GM21390 (cell line): ENCODE measurements at regions not wholly inside any gene's neighbourhood (a gene's known extent, or its start where the extent isn't known, plus 50 kb on each side); places are given as distances from the start of the nearest gene placed in this dataset.

Experiments
- ATAC-seq: cut with Tn5 transposase; IDR thresholded peaks from one replicate; pipeline ENCODE4 v1.9.1; 2021; ENCODE audit not compliant: unreplicated experiment

DNA sequence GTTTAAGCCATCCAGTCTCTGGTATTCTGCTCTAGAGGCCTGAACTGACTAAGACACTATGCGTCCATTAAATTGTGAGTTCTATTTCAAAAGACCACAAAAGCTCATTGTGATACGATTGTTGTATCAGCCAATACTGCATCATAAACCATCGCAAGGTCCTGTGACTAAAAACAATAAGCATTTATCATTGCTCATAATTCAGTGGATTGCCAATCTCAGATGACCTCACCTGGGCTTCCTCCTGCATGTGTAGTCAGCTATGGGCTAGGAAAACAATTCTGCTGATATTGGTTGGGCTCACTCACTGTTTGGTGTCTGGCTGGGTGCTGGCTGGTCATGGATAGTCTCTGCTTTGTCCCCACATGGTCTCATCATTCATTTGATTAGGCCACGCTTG lies 592.7 kb upstream of the BTBD3 start:
- ATAC-seq: no peak

DNA sequence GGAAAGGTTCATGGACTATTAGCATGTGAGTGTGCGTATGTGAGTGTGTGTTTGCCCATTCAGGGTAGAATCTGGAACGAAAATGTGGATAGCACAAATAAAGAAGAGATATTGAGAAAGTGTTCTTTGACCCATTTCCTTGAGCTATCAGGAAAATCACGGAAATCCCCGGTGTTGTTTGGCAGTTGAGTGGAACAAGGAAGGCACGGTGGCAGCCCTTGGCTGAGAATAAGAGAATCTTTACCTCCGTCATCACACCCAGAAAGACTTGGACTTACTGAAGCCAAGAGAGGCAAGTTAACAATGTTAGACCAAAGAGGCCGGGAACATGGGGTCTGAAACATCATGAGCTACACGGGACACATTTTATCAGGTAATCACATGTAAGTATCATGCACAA lies 588.9 kb upstream of the BTBD3 start:
- no peak for ATAC-seq

DNA sequence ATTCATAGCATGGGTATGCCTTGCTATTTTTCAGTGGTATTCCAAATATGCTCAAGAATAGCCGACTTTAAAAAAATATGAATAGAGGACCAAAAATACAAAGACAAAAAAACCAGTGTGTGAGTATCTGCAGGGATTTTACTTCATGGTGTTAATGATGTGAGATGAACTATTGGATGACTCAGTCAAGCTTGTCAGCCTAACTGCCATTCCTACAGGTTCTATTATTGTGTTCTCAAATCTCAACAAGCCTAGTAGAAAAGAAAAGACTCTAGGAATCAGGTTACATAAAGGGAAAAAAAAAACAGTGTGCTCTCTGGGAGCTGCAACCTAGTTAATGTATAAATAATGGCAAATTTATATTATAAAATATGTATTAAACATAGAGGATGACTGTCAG lies 588.4 kb upstream of the BTBD3 start:
- no peak for ATAC-seq

DNA sequence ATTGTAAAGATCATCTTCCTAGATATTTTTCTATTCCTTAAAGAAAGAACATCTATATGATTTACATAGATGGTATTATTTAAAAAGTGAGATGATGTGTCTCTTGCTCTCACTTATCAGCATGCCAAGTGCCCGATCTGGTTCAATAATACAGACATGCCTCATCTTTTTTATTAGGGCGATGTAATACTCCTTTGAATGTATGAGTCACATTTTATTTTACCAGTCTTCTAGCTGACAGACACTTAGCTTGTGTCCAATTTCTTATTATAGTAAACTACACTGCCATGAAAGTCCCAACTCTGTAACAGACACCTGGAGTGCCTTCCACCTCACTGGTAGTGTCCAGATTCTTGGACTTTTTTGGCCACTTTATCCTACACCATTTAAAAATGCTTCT lies 586.6 kb upstream of the BTBD3 start:
- no peak for ATAC-seq

DNA sequence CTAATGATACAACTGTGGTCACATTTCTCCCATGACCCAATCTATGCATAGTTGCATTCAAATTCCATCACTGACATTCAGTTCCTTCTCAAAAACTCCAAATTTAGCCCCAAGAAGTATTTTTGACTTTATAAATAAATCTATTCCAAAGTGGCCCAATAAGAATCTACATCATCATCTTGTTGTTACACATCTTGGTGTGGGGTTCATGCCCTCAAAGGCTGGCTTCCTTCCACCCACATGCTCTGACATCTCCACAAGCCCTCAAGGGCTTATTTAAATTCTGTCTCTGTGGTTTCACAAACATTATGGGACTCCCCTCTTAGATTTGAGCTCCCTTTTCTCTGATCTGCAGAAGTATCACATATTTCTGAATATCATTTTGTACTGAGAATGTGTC lies 585.3 kb upstream of the BTBD3 start:
- ATAC-seq: no peak

DNA sequence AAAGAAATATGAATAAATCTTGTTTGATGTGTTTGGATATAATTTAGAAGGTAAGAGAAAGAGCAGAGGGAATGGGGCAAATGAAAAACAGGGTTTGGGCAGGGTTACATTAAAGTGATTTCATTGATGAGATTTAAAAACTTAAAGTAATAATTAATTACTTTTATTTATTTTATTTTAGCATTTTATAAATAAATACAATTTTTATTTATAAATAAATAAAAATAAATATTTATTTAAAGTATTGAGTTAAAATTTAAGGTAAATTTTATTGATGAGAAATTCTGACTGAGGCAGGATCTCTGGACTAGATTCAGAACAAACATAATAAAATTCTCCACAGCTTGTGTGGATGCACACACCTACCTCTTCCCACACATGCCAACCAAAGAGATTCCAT lies 584.1 kb upstream of the BTBD3 start:
- no peak for ATAC-seq

DNA sequence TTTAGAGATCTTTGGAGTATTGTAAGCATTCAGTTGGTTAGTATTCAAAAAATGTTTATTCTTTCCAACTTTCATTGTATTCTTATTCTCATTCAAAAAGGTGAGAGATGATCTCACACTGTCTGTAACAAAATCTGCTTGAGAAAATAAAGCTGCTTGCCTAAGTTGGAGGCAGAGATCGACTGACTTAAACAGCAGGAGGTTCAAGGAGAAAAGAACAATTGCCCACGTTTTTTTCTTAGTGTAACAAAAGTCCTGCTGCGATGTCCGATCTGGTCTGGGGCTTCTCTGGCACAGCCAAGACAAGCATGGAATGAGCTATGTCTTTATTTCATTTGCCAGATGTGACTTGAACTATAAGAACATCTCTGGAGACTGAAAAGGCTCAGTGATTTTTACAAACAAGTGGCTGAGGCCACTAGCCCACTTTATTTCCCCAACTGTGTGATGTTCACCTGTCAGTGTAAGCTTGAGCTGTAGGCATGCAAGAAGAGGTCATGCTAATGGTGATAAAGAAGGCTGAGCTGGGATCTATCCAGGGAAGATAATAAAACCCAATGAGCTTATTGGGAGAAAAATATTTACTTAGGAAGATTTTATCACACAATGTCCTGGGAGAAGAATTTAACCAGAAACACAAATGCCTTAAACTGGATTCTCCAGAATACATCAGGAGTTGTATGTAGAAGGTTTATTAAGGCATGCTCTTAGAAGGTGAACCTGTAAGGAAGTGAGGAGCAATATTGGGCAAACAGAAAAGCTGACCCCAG lies 580.1 kb upstream of the BTBD3 start:
- no peak for ATAC-seq

DNA sequence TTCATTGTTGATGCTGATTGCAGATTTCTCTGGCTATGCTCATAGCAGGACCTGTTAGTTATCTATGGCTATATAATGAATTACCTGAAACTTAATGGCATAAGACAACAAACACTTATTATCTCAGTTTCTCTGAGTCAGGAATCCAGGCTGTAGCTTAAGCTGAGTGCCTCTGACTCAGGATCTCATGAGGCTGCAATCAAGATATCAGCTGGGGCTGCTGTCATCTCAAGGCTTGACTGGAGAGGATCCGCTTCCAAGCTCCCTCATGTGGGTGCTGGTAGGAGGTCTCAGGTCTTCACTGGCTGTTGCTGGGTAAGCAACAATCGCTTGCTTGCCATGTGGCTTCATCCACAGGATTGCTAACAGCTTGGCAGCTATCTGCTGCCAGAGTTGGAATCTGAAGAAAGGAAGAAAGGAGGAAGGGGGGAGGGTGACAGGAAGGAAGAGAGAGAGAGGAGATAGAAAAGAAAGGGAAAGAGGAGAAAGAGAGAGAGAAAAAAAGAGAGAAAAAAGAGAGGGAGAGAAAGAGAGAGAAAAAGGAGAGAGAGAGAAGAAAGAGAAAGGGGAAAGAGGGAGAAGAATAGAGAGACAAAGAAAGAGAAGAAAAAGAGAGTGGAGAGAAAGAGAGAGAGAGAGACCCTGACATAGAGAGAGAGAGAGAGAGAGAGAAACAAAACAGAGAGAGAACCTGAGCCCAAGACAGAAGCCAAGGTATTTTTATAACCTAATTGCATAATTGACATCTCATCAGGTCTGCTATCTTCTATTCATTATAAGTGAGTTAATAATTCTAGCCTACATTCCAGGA lies 579.0 kb upstream of the BTBD3 start:
- ATAC-seq: no peak

DNA sequence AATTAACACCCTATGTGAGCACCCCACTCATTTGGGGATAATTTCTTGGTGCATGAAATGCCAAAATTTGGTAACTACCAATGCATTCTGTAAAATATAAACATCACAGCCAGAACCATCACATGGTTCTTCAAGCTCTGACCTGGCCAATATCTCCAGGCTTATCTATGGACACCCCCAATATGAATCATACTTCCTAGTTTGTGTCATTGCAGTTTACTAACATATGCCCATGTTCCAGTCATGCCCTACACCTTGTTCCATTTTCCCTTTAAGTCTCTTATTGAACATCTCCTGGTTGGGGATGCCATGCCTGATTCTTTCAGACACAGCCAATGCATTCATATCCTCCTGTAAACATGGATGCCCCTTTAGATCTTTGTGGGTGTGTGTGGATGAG lies 572.8 kb upstream of the BTBD3 start:
- no peak for ATAC-seq

DNA sequence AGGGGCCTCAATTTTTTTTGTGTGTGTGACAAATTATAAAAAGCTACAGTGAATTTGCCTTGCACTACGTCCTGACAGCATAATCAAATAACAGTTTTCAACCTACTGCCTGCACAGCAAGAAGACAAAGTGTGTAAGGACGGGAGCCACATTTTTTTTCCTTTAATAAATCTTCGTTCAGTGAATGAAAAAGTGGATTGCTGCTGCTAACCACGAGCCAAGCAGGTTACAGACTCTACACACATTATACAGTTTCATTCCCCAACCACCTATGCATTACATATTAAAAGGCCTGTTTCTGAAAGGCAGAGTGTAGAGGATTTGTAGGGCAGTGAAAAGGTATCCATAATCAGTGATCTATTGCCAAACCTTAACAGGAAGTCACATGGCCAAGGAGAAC lies 570.0 kb upstream of the BTBD3 start:
- ATAC-seq: no peak

DNA sequence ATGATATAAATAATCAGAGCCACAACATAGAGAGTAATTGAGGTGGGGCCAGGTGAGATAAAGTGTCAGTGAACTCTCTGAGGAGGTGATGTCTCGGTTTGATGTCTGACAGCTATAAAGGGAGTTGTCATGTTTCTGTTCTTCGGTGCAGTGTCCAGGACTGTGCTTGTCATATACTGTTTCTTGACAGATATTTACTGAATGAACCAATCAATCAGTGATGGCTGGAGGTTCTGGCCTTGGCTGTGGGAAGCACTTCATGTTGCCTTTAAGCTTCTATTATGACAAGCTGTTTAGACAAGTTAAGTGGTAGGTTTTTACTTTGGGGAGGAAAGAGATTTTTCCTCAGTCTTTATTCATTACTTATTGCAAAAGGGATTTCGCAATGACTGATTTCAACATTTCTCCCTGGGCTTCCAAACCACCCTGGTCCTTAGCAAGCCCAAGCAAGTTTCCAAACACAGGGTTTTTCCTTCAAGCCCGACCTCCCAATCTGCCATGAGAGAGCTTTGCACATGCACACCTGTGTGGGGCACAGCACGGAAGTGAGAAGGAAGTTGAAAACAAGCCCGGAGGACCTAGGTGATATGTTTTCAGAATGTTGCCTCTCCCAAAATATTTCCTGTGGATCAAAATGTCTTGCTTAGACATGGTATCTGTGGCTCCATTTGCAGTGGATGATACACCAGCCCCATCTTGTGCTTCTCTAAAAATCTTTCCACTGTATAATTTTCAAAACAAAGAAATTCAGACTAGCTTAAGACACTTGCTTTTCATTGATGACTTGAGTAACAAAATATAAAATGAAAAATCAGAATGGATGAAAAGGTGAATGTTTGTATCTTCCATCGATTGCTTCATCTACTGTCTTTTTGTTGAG lies 567.3 kb upstream of the BTBD3 start:
- no peak for ATAC-seq

DNA sequence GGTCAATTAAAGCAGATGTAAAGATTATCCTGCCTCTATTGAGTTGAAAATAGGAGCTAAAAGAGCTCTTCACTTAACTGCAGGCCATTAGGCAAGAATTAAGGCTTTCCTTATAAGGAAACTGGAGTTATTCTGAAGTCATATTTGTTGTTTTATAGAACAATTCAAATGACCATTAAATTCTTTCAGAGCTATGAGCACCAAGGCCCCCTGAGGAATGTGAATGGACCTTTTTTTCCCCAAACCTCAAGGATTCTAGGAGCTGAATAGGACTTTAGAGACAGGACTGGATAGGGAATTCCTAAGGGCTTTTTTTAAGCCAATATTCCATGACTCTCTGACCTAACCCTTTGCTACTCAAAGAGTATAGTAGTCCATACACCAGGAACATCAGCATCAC lies 565.7 kb upstream of the BTBD3 start:
- no peak for ATAC-seq

DNA sequence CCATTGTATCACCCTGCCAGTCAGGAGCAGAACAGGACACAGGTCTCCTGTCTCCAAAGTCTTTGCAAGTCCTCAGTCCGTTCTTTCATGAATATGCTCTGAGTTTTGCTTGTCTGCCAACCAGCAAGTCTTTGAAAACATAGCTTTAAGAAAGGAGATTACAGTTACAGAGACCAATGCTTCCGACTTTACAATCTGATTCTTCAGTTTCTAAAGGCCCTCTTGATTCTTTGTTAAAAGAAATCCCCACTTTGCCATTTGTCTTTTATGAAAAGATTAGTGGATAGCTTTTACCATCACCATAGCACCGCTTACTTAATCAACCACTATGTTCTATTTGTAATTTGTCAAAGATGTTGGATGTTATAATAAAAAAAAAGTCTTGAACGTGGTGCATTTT lies 562.8 kb upstream of the BTBD3 start:
- no peak for ATAC-seq

DNA sequence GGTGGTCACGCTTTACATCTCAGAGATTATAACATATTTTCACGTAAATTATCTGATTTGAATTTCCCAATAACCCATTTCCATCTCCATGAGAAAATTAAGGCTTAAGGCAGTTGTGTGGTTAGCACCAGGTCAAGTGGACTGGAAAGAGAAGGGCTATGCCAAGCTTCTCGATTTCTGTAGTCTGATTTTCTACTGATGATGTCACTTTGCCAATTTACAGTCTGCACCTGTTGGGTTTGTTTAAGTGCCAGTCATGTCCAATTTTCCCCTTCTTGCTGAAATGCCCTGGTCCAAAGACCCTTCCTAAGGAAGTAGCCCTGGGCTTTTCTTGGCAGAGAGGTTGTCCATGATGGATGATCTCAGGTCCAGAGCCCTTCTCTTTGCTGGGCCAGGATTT lies 562.3 kb upstream of the BTBD3 start:
- ATAC-seq: no peak

DNA sequence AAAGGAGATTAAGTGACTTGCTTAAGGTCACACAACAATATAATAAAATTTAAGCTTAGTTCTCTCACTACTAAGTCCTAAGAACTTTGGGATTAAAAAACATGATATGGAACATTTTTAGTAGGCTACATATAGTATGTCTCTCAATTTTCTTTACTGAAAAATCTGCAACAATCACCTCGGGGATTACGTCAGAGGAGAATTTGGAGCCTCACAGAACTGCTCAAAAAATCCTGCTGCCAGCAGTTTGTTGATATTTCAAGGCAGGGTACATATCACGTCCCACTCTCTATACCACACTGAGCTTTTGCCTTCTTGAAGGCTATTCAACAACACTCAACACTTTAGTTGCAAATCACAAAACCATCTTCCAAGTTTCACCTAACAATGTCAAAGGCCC lies 561.6 kb upstream of the BTBD3 start:
- ATAC-seq: no peak

DNA sequence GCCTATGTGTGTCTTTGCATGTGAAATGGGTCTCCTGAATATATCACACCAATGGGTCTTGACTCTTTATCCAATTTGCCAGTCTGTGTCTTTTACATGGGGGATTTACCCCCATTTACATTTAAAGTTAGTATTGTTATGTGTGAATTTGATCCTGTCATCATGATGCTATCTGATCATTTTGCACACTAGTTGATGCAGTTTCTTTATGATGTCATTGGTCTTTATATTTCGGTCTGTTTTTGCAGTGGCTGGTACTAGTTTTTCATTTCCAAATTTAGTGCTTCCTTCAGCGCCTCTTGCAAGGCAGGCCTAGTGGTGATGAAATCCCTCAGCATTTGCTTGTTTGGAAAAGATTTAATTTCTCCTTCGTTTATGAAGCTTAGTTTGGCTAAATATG lies 555.2 kb upstream of the BTBD3 start:
- no peak for ATAC-seq

DNA sequence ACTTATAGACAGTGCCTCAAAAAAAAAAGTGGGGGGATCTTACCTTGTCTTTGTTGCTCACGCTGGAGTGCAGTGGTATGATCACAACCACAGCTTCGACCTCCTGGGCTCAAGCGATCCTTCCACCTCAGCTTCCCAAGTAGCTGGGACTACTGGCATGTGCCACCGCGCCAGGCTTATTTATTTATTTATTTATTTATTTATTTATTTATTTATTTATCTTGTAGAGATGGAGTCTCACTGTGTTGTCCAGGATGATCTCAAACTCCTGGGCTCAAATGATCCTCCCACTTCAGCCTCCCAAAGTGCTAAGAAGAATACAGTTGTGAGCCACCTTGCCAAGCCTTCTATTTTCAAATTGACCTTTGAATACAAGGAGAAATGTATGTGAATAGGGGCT lies 553.0 kb upstream of the BTBD3 start:
- no peak for ATAC-seq

DNA sequence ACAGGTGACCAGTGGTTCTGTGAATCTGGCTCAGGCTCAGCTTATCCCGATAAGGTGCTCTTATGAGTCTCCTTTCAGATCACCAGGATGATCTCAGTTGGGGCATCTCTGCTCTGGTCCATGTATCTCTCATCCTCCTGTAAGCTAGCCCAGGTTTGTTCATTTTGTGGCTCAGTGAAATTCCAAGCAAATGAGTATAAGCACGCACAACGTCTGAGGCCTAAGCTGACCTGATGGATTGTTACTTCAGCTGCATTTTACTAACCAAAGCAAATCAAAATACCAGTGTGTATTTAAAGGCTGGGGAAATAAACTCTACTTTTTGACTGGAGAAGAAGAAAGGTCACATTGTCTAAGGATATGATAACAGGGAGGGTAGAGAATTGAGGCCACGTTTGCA lies 551.0 kb upstream of the BTBD3 start:
- no peak for ATAC-seq

DNA sequence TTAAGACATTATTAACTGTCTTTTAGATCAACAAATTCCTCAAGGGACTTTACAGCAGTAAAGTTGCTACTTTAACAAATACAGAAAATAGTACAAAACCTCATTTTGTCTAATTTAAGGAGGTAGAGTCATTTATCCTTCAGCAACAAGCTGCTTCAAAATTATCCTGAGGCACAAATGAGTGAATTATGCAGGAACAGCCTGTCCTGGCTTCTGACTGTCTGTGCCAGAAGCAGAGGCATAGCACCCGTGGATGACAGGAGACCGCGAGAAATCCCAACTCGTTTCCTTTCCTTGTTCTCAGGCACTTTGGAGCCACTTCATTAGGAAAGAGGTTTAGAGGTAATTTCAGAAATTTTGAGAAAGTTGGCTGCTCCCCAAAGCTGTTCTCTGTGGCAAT lies 549.2 kb upstream of the BTBD3 start:
- ATAC-seq: no peak

DNA sequence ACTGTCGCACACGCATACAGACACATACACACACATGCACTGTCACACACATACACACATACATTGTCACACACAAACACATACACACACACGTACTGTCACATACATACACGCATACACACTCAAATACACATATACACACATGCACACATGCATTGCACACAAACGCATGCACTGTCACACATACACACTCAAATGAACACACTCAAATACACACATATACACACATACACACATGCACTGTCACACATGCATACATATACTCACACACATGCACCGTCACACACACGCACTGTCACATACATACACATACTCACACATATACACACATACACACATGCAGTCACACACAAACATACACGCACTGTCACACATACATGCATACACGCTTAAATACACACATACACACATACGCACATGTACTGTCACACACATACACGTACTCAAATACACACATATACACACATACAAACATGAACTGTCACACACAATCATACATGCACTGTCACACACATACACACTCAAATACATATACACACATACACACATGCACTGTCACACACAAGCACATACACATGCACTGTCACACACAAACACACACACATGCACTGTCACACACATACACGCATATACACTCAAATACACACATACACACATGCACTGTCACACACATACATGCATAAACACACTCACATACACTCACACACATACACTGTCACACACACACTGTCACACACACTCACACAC lies 548.6 kb upstream of the BTBD3 start:
- no peak for ATAC-seq

DNA sequence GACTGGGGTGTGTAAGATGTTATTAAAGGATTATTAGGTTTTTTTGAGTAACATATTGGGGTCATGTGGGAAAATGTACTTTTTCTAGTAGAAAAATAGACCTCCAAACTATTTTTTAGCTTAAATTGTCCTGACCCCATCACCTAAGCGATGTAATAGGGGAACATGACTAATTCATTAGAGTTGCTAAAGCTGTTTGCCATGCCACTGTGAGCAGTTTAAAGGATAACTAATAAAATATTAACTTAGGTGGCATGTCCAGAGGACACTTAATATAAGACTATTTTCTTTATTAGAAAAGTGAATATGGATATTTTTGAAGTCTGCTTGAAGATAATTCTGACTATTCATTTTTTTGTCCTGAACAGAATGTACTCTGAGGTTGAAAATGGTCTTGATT lies 545.9 kb upstream of the BTBD3 start:
- no peak for ATAC-seq
